Trophoblast cell (in vitro differentiated cells and primary cell): ENCODE measurements at regions not wholly inside any gene's neighbourhood (a gene's known extent, or its start where the extent isn't known, plus 50 kb on each side); places are given as distances from the start of the nearest gene placed in this dataset.
A peak's percentile ranks its signal among the peaks of the same experiment; 100 is the strongest.

Source experiments
- DNase-seq, 2 donors: peaks; one replicate each; pipeline ENCODE4 v3.0.0-alpha.2; 2016
- H2AFZ ChIP-seq: 2 replicates; pipeline ENCODE4 v1.6.1; 2013; ENCODE audit warnings: low read length, moderate library complexity, mild to moderate bottlenecking; ENCODE audit not compliant: insufficient read depth, poor library complexity
- H2AK5ac ChIP-seq: 2 replicates; pipeline ENCODE4 v1.6.1; 2013; ENCODE audit warnings: mild to moderate bottlenecking, low read length
- H2BK120ac ChIP-seq: 2 replicates; pipeline ENCODE4 v1.6.1; 2013; ENCODE audit warnings: low read length, mild to moderate bottlenecking, moderate library complexity; ENCODE audit not compliant: insufficient read depth, poor library complexity
- H2BK12ac ChIP-seq: 2 replicates; pipeline ENCODE4 v1.6.1; 2013; ENCODE audit warnings: mild to moderate bottlenecking, low read length, moderate library complexity
- H2BK5ac ChIP-seq: 2 replicates; pipeline ENCODE4 v1.6.1; 2013; ENCODE audit warnings: low read length, low read depth, moderate library complexity, mild to moderate bottlenecking; ENCODE audit not compliant: poor library complexity
- H3K14ac ChIP-seq: 2 replicates; pipeline ENCODE4 v1.6.1; 2013; ENCODE audit warnings: mild to moderate bottlenecking, low read length
- H3K18ac ChIP-seq: 2 replicates; pipeline ENCODE4 v1.6.1; 2013; ENCODE audit warnings: mild to moderate bottlenecking, low read length
- H3K23ac ChIP-seq: 2 replicates; pipeline ENCODE4 v1.6.1; 2013; ENCODE audit warnings: low read length
- H3K27ac ChIP-seq: 2 replicates; pipeline ENCODE4 v1.5.1; 2013; ENCODE audit warnings: low read depth, mild to moderate bottlenecking, inconsistent platforms, low read length, moderate library complexity
- H3K27me3 ChIP-seq: 2 replicates; pipeline ENCODE4 v1.6.1; 2013; ENCODE audit warnings: inconsistent platforms, mild to moderate bottlenecking, low read length, moderate library complexity; ENCODE audit not compliant: insufficient read depth
- H3K36me3 ChIP-seq, 2 experiments: 1 replicate in 1 of 2; 2 replicates in 1 of 2; pipeline ENCODE4 v1.6.1; 2013; ENCODE audit warnings: low read length in 2 of 2, mild to moderate bottlenecking in 2 of 2, moderate library complexity in 1 of 2; ENCODE audit not compliant: insufficient read depth in 2 of 2, control insufficient read depth in 1 of 2
- H3K4ac ChIP-seq: 2 replicates; pipeline ENCODE4 v1.6.1; 2013; ENCODE audit warnings: low read depth, mild to moderate bottlenecking, low read length, moderate library complexity
- H3K4me1 ChIP-seq, 2 experiments: 1 replicate in 1 of 2; 2 replicates in 1 of 2; pipeline ENCODE4 v1.6.1; 2013; ENCODE audit warnings: low read length in 2 of 2, mild to moderate bottlenecking in 2 of 2, moderate library complexity in 1 of 2; ENCODE audit not compliant: insufficient read depth in 2 of 2, control insufficient read depth in 1 of 2
- H3K4me2 ChIP-seq: 2 replicates; pipeline ENCODE4 v1.6.1; 2013; ENCODE audit warnings: inconsistent platforms, mild to moderate bottlenecking, low read length, moderate library complexity
- H3K4me3 ChIP-seq: 2 replicates; pipeline ENCODE4 v1.5.1; 2013; ENCODE audit warnings: mild to moderate bottlenecking, low read depth, low read length, inconsistent platforms
- H3K79me1 ChIP-seq: one replicate; pipeline ENCODE4 v1.6.1; 2013; ENCODE audit warnings: low read length
- H3K79me2 ChIP-seq: 2 replicates; pipeline ENCODE4 v1.6.1; 2013; ENCODE audit warnings: low read length, mild to moderate bottlenecking; ENCODE audit not compliant: control insufficient read depth, insufficient read depth, poor library complexity
- H3K9ac ChIP-seq: 2 replicates; pipeline ENCODE4 v1.6.1; 2013; ENCODE audit warnings: mild to moderate bottlenecking, low read length
- H3K9me3 ChIP-seq: 2 replicates; pipeline ENCODE4 v1.6.1; 2013; ENCODE audit warnings: low read depth, mild to moderate bottlenecking, control low read depth, inconsistent platforms, low read length; ENCODE audit not compliant: insufficient read depth
- H4K12ac ChIP-seq: 2 replicates; pipeline ENCODE4 v1.6.1; 2013; ENCODE audit warnings: low read depth, mild to moderate bottlenecking, low read length, moderate library complexity
- H4K8ac ChIP-seq: 2 replicates; pipeline ENCODE4 v1.6.1; 2013; ENCODE audit warnings: low read depth, mild to moderate bottlenecking, low read length, moderate library complexity
- H4K91ac ChIP-seq: one replicate; pipeline ENCODE4 v1.6.1; 2013; ENCODE audit warnings: low read depth, mild to moderate bottlenecking, low read length, moderate library complexity
- WGBS: extraction: QIAGEN DNeasy Blood & Tissue Kit; methylation state at CpG from one replicate; pipeline ENCODE4 v1.1.7; 2013; ENCODE audit warnings: missing lambda C conversion rate; ENCODE audit not compliant: insufficient read length, insufficient coverage; ENCODE audit errors: extremely low coverage; 5-methylcytosine and 5-hydroxymethylcytosine counted together

DNA sequence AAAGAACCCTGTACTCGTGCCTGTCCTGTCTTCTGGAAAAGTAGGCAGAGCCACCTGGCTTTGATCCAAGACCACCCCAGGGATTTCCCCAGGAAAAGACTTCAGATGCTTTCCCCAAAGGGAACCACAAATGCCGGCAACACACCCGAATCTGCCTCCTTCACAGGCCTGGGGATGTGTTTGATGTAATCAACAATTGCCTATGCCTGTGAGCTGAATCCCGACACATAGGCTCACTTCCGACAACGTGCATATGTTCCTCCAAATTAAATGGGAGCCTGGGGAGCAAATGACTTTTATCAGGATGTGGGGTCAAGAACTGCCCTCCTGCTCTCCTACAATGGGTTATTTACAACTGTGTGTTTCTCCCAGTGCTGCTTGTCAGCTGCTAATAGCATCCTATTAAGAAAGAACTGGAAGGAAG, 535.2 kb upstream of the CDH11 start:
- no peak overlapping the region for H3K4me3 ChIP-seq
- peak overlapping the region; percentile 71 for H2BK120ac ChIP-seq
- H3K9ac ChIP-seq, result peak overlapping the region; percentile 1
- H3K36me3 ChIP-seq, result no peaks in the 10 kb centered on the region
- H3K79me1 ChIP-seq, result peaks cover 50% of the 10 kb centered on the region
- H2BK12ac ChIP-seq, result peak overlapping the region; percentile 58
- peak overlapping the region; percentile 84 for H4K91ac ChIP-seq
- H3K4ac ChIP-seq, result peak overlapping the region; percentile 9
- no peaks in the 10 kb centered on the region for H3K9me3 ChIP-seq
- H2AFZ ChIP-seq, result no peak overlapping the region
- H4K8ac ChIP-seq, result peak overlapping the region; percentile 75
- H3K4me2 ChIP-seq, result no peak overlapping the region
- no peaks in the 10 kb centered on the region for H3K27me3 ChIP-seq
- peak overlapping the region; percentile 29 for H3K18ac ChIP-seq
- WGBS, result no CpG with 5 or more reads among the region's 6 CpGs
- no peak overlapping the region for H2AK5ac ChIP-seq
- peak overlapping the region; percentile 78 for H2BK5ac ChIP-seq
- no peak overlapping the region for H4K12ac ChIP-seq
- peak overlapping the region; percentile 69 for H3K14ac ChIP-seq
- peaks cover 4% of the 10 kb centered on the region for H3K79me2 ChIP-seq
- H3K23ac ChIP-seq, result no peak overlapping the region
- peak overlapping the region; percentile 24 for H3K27ac ChIP-seq
- no peak for DNase-seq
- H3K4me1 ChIP-seq, result peaks cover 13 to 29% of the 10 kb centered on the region in 2 experiments

DNA sequence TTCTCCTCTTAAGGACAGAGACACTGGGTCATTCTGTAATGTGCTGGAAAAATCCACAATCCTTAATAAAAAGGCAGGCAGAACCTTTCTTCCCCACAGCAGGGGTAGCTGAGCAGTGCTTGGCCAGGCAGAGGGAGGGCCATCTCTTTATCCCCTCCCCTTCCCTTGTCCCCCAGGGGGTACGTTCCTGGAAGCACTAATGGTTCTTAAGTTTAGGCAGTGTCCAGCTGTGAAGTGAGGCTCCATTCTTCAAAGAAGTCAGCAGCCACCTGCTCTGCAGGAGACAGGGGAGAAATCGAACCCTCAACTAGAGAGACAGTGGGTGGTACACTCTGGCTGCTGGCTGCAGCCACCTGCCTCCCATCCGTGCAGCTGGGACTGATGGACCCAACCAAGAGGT, 533.9 kb upstream of the CDH11 start:
- peak overlapping the region; percentile 84 for H4K91ac ChIP-seq
- H3K79me1 ChIP-seq, result peaks cover 41% of the 10 kb centered on the region
- no peak overlapping the region for H3K4me2 ChIP-seq
- H3K14ac ChIP-seq, result no peak overlapping the region
- H3K27ac ChIP-seq, result no peak overlapping the region
- H3K36me3 ChIP-seq, result no peaks in the 10 kb centered on the region
- H3K23ac ChIP-seq, result no peak overlapping the region
- H2BK12ac ChIP-seq, result peak overlapping the region; percentile 96
- no peak overlapping the region for H2AFZ ChIP-seq
- H3K27me3 ChIP-seq, result no peaks in the 10 kb centered on the region
- no peak overlapping the region for H3K18ac ChIP-seq
- peaks cover 4% of the 10 kb centered on the region for H3K79me2 ChIP-seq
- H4K12ac ChIP-seq, result no peak overlapping the region
- peak overlapping the region; percentile 7 for H2AK5ac ChIP-seq
- H2BK120ac ChIP-seq, result peak overlapping the region; percentile 71
- H3K9me3 ChIP-seq, result no peaks in the 10 kb centered on the region
- DNase-seq, result no peak
- no CpG with 5 or more reads among the region's 3 CpGs for WGBS
- no peak overlapping the region for H3K4me3 ChIP-seq
- H4K8ac ChIP-seq, result no peak overlapping the region
- H2BK5ac ChIP-seq, result no peak overlapping the region
- H3K4ac ChIP-seq, result no peak overlapping the region
- peaks cover 10 to 24% of the 10 kb centered on the region in 2 experiments for H3K4me1 ChIP-seq
- H3K9ac ChIP-seq, result no peak overlapping the region

DNA sequence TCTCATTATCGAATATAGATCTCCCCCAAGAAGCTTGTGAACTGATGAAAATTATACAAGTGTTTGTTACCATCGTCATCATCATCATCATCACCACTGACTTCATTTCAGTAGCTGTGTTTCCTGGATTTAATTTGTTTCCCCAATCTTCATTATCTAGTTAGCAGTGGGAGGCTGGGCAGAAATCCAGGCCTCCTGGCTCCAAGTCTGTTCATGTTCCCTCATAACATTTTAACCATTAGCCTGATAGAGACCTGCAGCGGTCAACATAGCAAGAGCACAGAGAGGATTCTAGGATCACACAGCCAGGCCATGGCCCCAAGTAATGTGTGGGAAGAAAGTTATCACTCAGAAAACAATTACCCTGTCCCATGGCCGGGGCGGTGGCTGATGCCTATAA, 526.2 kb upstream of the CDH11 start:
- no peak for DNase-seq
- Histone ChIP-seq H3K9me3 (no peaks in the 10 kb centered on the region), H3K4me3 (no peak overlapping the region), H4K91ac (no peak overlapping the region), H3K79me2 (no peaks in the 10 kb centered on the region), H3K4ac (no peak overlapping the region), H3K14ac (no peak overlapping the region), H4K8ac (no peak overlapping the region), H2BK5ac (no peak overlapping the region), H2AFZ (no peak overlapping the region), H3K9ac (no peak overlapping the region), H3K4me1 (no peaks in the 10 kb centered on the region), H3K27ac (no peak overlapping the region), H3K79me1 (peaks cover 2% of the 10 kb centered on the region), H3K36me3 (no peaks in the 10 kb centered on the region), H4K12ac (no peak overlapping the region), H2BK120ac (no peak overlapping the region), H3K27me3 (no peaks in the 10 kb centered on the region), H2AK5ac (no peak overlapping the region), H3K23ac (no peak overlapping the region), H3K18ac (no peak overlapping the region), H2BK12ac (no peak overlapping the region), H3K4me2 (no peak overlapping the region)
- WGBS, result no CpG with 5 or more reads among the region's 5 CpGs

DNA sequence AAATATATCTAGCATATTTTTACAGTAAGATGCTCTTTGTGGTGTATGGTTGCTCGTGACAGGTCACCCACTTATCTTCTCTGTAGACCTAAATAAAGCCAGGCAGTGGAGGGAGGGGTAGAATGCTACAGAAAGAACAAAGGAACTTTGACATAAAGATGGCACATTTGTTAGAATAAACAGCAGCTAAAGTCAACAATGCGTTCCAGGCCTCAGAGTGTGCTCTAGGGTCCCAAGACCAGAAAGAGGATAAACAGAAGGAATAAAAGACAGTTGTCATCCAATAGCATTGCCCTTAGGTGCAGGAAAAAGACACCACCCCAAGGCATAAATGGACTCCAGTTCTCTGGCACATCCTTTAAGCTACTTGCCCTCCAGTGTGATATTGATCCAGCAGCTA, 523.0 kb upstream of the CDH11 start:
- no CpG with 5 or more reads among the region's 2 CpGs for WGBS
- Histone ChIP-seq H3K9me3 (no peaks in the 10 kb centered on the region), H3K18ac (no peak overlapping the region), H3K79me1 (no peaks in the 10 kb centered on the region), H3K9ac (no peak overlapping the region), H2BK5ac (no peak overlapping the region), H2BK12ac (no peak overlapping the region), H3K36me3 (no peaks in the 10 kb centered on the region), H4K12ac (no peak overlapping the region), H2BK120ac (no peak overlapping the region), H4K91ac (no peak overlapping the region), H4K8ac (no peak overlapping the region), H2AFZ (no peak overlapping the region), H3K4ac (no peak overlapping the region), H3K4me1 (no peaks in the 10 kb centered on the region), H3K4me2 (no peak overlapping the region), H3K14ac (no peak overlapping the region), H3K27ac (no peak overlapping the region), H3K4me3 (no peak overlapping the region), H3K79me2 (no peaks in the 10 kb centered on the region), H3K27me3 (no peaks in the 10 kb centered on the region), H2AK5ac (no peak overlapping the region), H3K23ac (no peak overlapping the region)
- no peak for DNase-seq
